Activated naive CD8-positive, alpha-beta T cell treated with anti-CD3 and anti-CD28 coated beads, Interleukin-2, amount 50 U/mL, for 24 hours (primary cell): ENCODE measurements at regions not wholly inside any gene's neighbourhood (a gene's known extent, or its start where the extent isn't known, plus 50 kb on each side); places are given as distances from the start of the nearest gene placed in this dataset.

ENCODE experiments used
- ATAC-seq: fragments of 150-1000 bp; cut with Tn5 transposase; one replicate; pipeline ENCODE4 v1.10.0; 2021
- DNase-seq: peaks from one replicate; pipeline ENCODE4 v3.0.0; 2021
- H3K27ac Mint-ChIP-seq: one replicate; pipeline ENCODE4 v1.8.0; 2021; ENCODE audit warnings: mild to moderate bottlenecking, mixed read lengths
- H3K27me3 Mint-ChIP-seq: one replicate; pipeline ENCODE4 v1.8.0; 2021; ENCODE audit warnings: mixed read lengths
- H3K36me3 Mint-ChIP-seq: one replicate; pipeline ENCODE4 v1.8.0; 2021; ENCODE audit warnings: low read depth, mixed read lengths
- H3K4me1 Mint-ChIP-seq: one replicate; pipeline ENCODE4 v1.8.0; 2021; ENCODE audit warnings: mixed read lengths
- H3K4me3 Mint-ChIP-seq: one replicate; pipeline ENCODE4 v1.8.0; 2021; ENCODE audit warnings: mild to moderate bottlenecking, moderate library complexity, mixed read lengths
- H3K9me3 Mint-ChIP-seq: one replicate; pipeline ENCODE4 v1.8.0; 2021; ENCODE audit warnings: mixed read lengths

DNA sequence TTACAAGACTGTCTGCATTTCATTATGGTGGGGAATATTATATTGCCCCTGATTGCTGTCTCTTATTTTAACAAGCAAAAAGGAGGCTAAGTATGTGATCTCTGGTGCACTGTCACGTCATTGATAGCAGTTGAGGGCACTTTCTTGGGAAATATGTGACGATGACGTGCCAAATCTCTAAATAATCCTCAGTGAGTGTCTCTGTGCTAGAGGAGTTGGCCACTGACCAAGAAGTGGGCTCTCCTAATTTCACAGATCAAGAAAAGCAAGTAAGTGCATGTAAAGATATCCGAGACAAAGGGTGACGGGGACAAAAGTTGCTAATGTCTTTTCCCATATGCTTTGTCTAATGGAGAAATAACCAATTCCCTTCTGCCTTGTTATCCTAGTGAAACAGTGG lies 487.4 kb upstream of the TENM3 start:
- Mint-ChIP-seq H3K4me3 (no peak overlapping the region), H3K4me1 (no peaks in the 10 kb centered on the region), H3K9me3 (no peaks in the 10 kb centered on the region), H3K36me3 (no peaks in the 10 kb centered on the region), H3K27me3 (no peaks in the 10 kb centered on the region), H3K27ac (no peak overlapping the region)
- ATAC-seq (no peak), DNase-seq (no peak)

GRCh38 chr4:181756451-181757095 lies 486.6 kb upstream of the TENM3 start:
- H3K36me3 Mint-ChIP-seq = no peaks in the 10 kb centered on the region
- H3K9me3 Mint-ChIP-seq = no peaks in the 10 kb centered on the region
- no peak overlapping the region for H3K4me3 Mint-ChIP-seq
- H3K27ac Mint-ChIP-seq = no peak overlapping the region
- no peaks in the 10 kb centered on the region for H3K27me3 Mint-ChIP-seq
- H3K4me1 Mint-ChIP-seq = no peaks in the 10 kb centered on the region
- ATAC-seq = no peak
- DNase-seq = no peak

DNA sequence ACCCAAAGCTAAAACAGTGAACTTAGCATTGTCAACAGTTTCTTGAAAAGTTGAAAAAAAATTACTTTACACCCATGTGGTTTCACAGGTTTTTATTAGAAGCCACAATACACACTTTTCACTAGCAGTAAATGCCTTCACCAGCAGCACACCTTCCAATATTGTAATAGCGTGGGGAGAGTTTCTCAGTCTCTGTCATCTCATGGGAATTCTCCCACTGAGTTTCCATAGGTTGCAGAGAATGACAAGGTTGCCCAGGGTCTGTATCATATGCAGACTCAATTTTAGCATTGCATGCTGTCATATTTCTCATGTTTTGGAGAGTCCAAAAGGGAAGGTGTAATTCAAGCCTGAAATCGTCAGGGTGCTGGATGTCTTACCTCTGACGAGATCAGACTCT lies 486.1 kb upstream of the TENM3 start:
- ATAC-seq = no peak
- no peak overlapping the region for H3K27ac Mint-ChIP-seq
- H3K36me3 Mint-ChIP-seq = no peaks in the 10 kb centered on the region
- no peaks in the 10 kb centered on the region for H3K4me1 Mint-ChIP-seq
- DNase-seq = no peak
- no peak overlapping the region for H3K4me3 Mint-ChIP-seq
- no peaks in the 10 kb centered on the region for H3K27me3 Mint-ChIP-seq
- peaks cover 2% of the 10 kb centered on the region for H3K9me3 Mint-ChIP-seq

DNA sequence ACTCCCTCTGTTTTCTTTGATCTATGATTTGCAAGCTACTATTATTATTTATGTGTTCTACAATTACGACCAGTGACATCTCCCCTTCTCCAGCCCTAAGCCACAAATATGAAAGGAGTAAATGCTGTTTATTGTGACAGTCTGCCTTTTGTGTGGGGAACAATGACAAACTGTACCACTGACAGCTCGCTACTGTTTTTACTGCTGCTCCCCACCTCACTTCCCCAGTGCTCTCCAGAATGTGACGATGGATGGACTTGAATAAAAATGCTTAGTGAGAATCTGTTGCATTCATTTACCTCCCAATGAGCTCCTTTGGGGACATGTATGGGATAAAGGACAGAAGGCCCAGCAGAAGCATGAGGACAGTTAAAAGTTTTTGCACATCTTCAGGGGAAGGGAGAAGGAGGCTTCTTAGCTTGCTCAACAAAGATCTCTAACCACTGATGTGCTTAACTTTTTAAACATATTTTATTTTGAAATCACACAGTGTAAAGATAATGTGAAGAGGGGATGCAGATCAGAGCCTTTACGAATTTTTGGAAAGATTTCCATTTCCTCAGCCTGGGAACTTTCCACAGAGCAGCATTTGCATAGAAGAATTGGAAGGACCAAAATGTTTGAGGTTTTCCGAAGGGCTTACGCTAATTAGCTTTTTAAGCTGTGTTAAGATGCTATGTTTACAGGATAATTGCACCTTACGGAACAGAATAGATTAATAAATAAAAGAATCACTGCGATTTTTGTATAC lies 485.1 kb upstream of the TENM3 start:
- no peaks in the 10 kb centered on the region for H3K27me3 Mint-ChIP-seq
- no peak overlapping the region for H3K4me3 Mint-ChIP-seq

DNA sequence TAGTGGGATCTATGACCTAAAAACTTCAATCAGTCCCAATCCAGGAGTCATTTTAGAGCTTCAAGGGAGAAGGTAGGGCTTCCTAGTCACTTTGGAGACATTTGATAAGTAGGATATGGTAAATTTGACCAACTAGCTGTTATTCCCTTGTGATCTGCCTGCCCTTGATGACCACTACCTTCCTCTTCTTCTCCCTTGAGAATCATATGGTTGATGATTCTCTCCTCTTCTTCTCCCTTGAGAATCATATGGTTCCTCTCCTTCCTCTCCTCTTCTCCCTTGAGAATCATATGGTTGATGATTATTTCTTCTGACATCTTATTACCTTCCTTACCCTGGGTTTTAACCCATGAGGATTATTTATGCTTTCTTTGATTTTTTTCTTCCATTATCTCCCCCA lies 482.6 kb upstream of the TENM3 start:
- no peaks in the 10 kb centered on the region for H3K27me3 Mint-ChIP-seq
- H3K4me1 Mint-ChIP-seq = no peaks in the 10 kb centered on the region

More for the DNA sequence above, 485.1 kb upstream of the TENM3 start:
- Mint-ChIP-seq H3K27ac (no peak overlapping the region), H3K9me3 (peaks cover 6% of the 10 kb centered on the region), H3K36me3 (no peaks in the 10 kb centered on the region), H3K4me1 (no peaks in the 10 kb centered on the region)
- DNase-seq (no peak), ATAC-seq (no peak)

GRCh38 chr4:181761156-181761555 lies 482.0 kb upstream of the TENM3 start:
- Mint-ChIP-seq H3K27me3 (no peaks in the 10 kb centered on the region), H3K27ac (no peak overlapping the region), H3K36me3 (no peaks in the 10 kb centered on the region), H3K4me1 (no peaks in the 10 kb centered on the region), H3K9me3 (peaks cover 6% of the 10 kb centered on the region), H3K4me3 (no peak overlapping the region)
- ATAC-seq = no peak
- DNase-seq = no peak

More for the DNA sequence above, 482.6 kb upstream of the TENM3 start:
- no peak for ATAC-seq
- peaks cover 6% of the 10 kb centered on the region for H3K9me3 Mint-ChIP-seq
- no peak overlapping the region for H3K4me3 Mint-ChIP-seq
- no peak overlapping the region for H3K27ac Mint-ChIP-seq
- H3K36me3 Mint-ChIP-seq = no peaks in the 10 kb centered on the region
- no peak for DNase-seq

- DNase-seq (no peak), ATAC-seq (no peak)
- no peaks in the 10 kb centered on the region for H3K4me1 Mint-ChIP-seq
- peaks cover 20% of the 10 kb centered on the region for H3K9me3 Mint-ChIP-seq
- H3K36me3 Mint-ChIP-seq = no peaks in the 10 kb centered on the region
- no peak overlapping the region for H3K27ac Mint-ChIP-seq
- H3K4me3 Mint-ChIP-seq = no peak overlapping the region
- no peaks in the 10 kb centered on the region for H3K27me3 Mint-ChIP-seq
Measured at GRCh38 chr4:181766061-181766548, 477.1 kb upstream of the TENM3 start.

DNA sequence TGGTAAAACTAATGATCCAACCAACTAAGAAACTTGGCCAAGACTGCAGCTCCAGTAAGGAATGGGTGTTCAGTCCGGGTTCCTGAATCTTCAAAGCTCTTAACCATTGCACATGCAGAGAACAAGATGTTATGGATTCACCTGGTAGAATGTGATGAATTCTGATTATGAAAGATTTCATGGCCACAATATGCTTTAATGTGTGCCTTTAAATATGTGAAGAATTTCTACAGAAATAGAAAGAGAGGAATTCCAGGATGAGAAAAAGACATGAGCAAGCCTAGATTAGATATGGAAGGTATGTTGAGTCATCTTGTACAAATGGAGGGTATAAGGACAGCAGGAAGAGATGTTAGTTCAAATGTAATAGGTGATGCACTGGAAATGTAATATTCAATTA lies 472.2 kb upstream of the TENM3 start:
- DNase-seq (no peak), ATAC-seq (no peak)
- no peak overlapping the region for H3K27ac Mint-ChIP-seq
- no peaks in the 10 kb centered on the region for H3K36me3 Mint-ChIP-seq
- no peak overlapping the region for H3K4me3 Mint-ChIP-seq
- H3K27me3 Mint-ChIP-seq = no peaks in the 10 kb centered on the region
- H3K4me1 Mint-ChIP-seq = no peaks in the 10 kb centered on the region
- H3K9me3 Mint-ChIP-seq = peaks cover 20% of the 10 kb centered on the region

DNA sequence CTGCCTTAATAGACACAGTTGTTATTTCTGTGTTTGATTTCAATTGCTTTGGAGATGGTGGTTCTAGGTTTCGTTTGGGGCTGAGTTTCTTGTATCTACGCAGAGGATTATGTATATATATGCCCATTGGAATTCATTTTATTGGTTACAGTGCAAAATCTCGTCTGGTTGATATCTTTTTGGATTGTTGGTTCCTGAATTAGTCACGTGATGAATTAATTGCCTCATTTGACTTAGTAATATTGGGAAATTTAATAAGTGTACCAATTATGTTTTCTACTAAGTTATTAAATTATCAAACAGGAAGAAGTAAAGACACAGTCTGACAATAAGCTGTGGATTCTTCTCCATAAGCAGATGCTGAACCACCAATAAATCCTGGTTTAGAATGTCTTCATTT lies 467.9 kb upstream of the TENM3 start:
- H3K36me3 Mint-ChIP-seq = no peaks in the 10 kb centered on the region
- no peaks in the 10 kb centered on the region for H3K4me1 Mint-ChIP-seq

DNA sequence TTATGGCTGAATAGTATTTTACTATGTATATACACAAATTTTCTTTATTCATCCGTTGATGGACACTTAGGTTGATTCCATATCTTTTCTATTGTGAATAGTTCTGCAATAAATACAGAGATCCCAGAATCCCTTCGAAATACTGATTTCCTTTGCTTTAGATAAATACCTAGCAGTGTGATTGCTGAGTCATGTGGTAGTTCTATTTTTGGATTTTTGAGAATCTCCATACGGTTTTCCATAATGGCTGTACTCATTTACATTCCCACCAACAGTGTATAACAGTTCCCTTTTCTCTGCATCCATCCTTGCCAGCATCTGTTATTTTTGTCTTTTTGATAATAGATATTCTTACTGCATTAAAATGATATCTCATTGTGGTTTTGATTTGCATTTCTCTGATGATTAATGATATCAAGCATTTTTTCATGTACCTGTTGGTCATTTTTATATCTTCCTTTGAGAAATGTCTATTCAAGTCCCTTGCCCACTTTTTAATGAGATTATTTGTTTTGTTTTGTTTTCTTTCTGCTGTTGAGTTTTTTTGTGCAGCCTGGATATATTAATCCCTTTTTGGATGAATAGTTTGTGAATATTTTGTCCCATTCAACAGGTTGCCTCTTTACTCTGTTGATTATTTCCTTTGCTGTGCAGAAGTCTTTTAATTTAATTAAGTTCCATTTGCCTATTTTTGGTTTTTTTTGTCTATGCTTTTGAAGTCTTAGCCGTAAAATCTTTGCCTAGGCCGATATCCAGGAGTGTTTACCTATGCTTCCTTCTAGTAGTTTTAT lies 466.7 kb upstream of the TENM3 start:
- ATAC-seq (no peak), DNase-seq (no peak)
- Mint-ChIP-seq H3K9me3 (peaks cover 16% of the 10 kb centered on the region), H3K4me1 (no peaks in the 10 kb centered on the region), H3K36me3 (no peaks in the 10 kb centered on the region), H3K27me3 (no peaks in the 10 kb centered on the region), H3K27ac (no peak overlapping the region), H3K4me3 (no peak overlapping the region)

More for the DNA sequence above, 467.9 kb upstream of the TENM3 start:
- H3K27me3 Mint-ChIP-seq = no peaks in the 10 kb centered on the region
- H3K4me3 Mint-ChIP-seq = no peak overlapping the region
- ATAC-seq = no peak
- H3K9me3 Mint-ChIP-seq = peaks cover 23% of the 10 kb centered on the region
- no peak for DNase-seq
- no peak overlapping the region for H3K27ac Mint-ChIP-seq

GRCh38 chr4:181777518-181777917 lies 465.7 kb upstream of the TENM3 start:
- ATAC-seq = no peak
- H3K36me3 Mint-ChIP-seq = no peaks in the 10 kb centered on the region
- H3K4me3 Mint-ChIP-seq = no peak overlapping the region
- peaks cover 18% of the 10 kb centered on the region for H3K9me3 Mint-ChIP-seq
- no peaks in the 10 kb centered on the region for H3K4me1 Mint-ChIP-seq
- no peak for DNase-seq
- no peak overlapping the region for H3K27ac Mint-ChIP-seq
- H3K27me3 Mint-ChIP-seq = no peaks in the 10 kb centered on the region

GRCh38 chr4:181784881-181785280 lies 458.3 kb upstream of the TENM3 start:
- no peak for DNase-seq
- no peak for ATAC-seq
- Mint-ChIP-seq H3K36me3 (no peaks in the 10 kb centered on the region), H3K27ac (no peak overlapping the region), H3K9me3 (peaks cover 15% of the 10 kb centered on the region), H3K4me3 (no peak overlapping the region), H3K27me3 (no peaks in the 10 kb centered on the region), H3K4me1 (no peaks in the 10 kb centered on the region)

GRCh38 chr4:181792641-181793040 lies 450.6 kb upstream of the TENM3 start:
- DNase-seq (no peak), ATAC-seq (no peak)
- H3K36me3 Mint-ChIP-seq = no peaks in the 10 kb centered on the region
- peaks cover 20% of the 10 kb centered on the region for H3K9me3 Mint-ChIP-seq
- no peak overlapping the region for H3K27ac Mint-ChIP-seq
- H3K4me1 Mint-ChIP-seq = no peaks in the 10 kb centered on the region
- H3K27me3 Mint-ChIP-seq = no peaks in the 10 kb centered on the region
- no peak overlapping the region for H3K4me3 Mint-ChIP-seq

DNA sequence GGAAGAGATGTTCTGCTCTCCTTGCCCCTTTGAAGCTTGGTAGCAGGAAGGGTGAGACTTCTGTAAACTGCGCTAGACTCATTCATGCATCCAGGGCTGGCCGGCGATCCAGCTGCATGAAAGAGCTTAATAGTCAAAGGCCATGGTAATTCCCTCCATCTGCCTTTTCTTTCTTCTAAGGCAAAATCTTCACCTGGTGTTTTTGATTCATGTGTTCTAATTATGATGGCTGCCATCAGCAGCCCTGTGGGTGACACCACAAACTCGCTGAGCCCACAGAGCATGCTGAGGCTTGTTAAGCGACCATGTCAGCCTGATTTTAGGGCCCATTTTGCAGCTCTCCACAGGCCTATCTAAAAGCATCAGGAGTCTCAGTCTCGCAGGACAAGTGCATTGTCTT lies 450.1 kb upstream of the TENM3 start:
- H3K27ac Mint-ChIP-seq = no peak overlapping the region
- H3K4me1 Mint-ChIP-seq = no peaks in the 10 kb centered on the region
- H3K36me3 Mint-ChIP-seq = no peaks in the 10 kb centered on the region
- H3K27me3 Mint-ChIP-seq = no peaks in the 10 kb centered on the region
- no peak for DNase-seq
- H3K9me3 Mint-ChIP-seq = peaks cover 18% of the 10 kb centered on the region
- H3K4me3 Mint-ChIP-seq = no peak overlapping the region
- ATAC-seq = no peak

DNA sequence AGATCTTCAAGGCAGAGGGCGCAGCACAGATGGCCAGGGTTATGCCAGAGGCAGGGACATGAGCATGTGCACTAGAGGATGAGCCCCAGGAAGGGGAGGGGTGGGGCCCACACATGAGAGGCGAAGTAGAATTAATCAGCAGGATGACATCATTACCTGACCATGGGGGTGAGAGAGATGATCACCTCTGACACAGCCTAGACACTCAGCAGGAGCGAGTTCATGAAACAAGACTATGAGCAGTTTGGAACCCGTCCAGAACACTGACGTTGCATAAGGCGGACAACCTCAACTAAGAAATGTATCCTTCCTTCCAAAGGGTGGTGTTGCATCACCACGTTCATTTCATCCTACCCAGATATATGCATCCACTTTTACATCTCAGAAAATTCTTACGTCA lies 446.7 kb upstream of the TENM3 start:
- ATAC-seq = no peak
- H3K4me1 Mint-ChIP-seq = no peaks in the 10 kb centered on the region
- H3K36me3 Mint-ChIP-seq = no peaks in the 10 kb centered on the region
- H3K27me3 Mint-ChIP-seq = no peaks in the 10 kb centered on the region
- no peak overlapping the region for H3K4me3 Mint-ChIP-seq
- DNase-seq = no peak
- no peak overlapping the region for H3K27ac Mint-ChIP-seq
- peaks cover 14% of the 10 kb centered on the region for H3K9me3 Mint-ChIP-seq
